Heart left ventricle (tissue), 16 donors: ENCODE measurements at regions not wholly inside any gene's neighbourhood (a gene's known extent, or its start where the extent isn't known, plus 50 kb on each side); places are given as distances from the start of the nearest gene placed in this dataset.

Experiments used
- ATAC-seq, 4 donors: fragments of 200-7000 bp; cut with Tn5 transposase; one replicate each; pipeline ENCODE4 v1.9.1; 2020 to 2022; ENCODE audit warnings: moderate library complexity in 4 of 4, mild to moderate bottlenecking in 3 of 4, moderate number of reproducible peaks in 1 of 4
- DNase-seq, 5 donors: peaks; one replicate each; pipeline ENCODE4 v3.0.0-alpha.2; 2020
- H3K27ac ChIP-seq, 12 donors: fragments of 200-600 bp; sonication (generic) in 4 of 12; one replicate each; pipeline versions ENCODE4 v1.5.0 to v1.8.0; 2016 to 2022; ENCODE audit warnings: mild to moderate bottlenecking in 2 of 12
- H3K27me3 ChIP-seq, 9 donors: fragments of 200-600 bp; sonication (generic) in 2 of 9; one replicate each; pipeline versions ENCODE4 v1.5.1 to v1.8.0; 2016 to 2022; ENCODE audit warnings: mild to moderate bottlenecking in 3 of 9
- H3K36me3 ChIP-seq, 9 donors: fragments of 200-600 bp; sonication (generic) in 2 of 9; one replicate each; pipeline versions ENCODE4 v1.5.0 to v1.8.0; 2018 to 2022; ENCODE audit warnings: mild to moderate bottlenecking in 2 of 9
- H3K4me1 ChIP-seq, 12 donors: fragments of 200-600 bp; sonication (generic) in 4 of 12; one replicate each; pipeline versions ENCODE4 v1.5.0 to v1.8.0; 2016 to 2022; ENCODE audit warnings: mild to moderate bottlenecking in 3 of 12
- H3K4me3 ChIP-seq, 12 donors: fragments of 200-600 bp; sonication (generic) in 4 of 12; one replicate each; pipeline versions ENCODE4 v1.5.0 to v1.8.0; 2017 to 2022; ENCODE audit warnings: mild to moderate bottlenecking in 9 of 12, moderate library complexity in 4 of 12
- H3K9me3 ChIP-seq, 12 donors: fragments of 200-600 bp; sonication (generic) in 4 of 12; one replicate each; pipeline versions ENCODE4 v1.5.0 to v1.8.0; 2016 to 2022; ENCODE audit warnings: mild to moderate bottlenecking in 1 of 12
- POLR2A ChIP-seq, 2 donors: fragments of 450-650 bp; IDR thresholded peaks; one replicate each; pipeline ENCODE4 v1.6.1; 2017; ENCODE audit warnings: antibody characterized with exemption in 2 of 2, mild to moderate bottlenecking in 2 of 2, moderate library complexity in 2 of 2
- WGBS, 4 donors: extraction: QIAGEN DNeasy Blood & Tissue Kit in 2 of 4; methylation state at CpG; one replicate each; pipeline versions ENCODE4 v1.1.5 to v1.1.7; 2013 to 2018; 5-methylcytosine and 5-hydroxymethylcytosine counted together
- intact Hi-C, 10 donors: fragments of 100-400 bp; cut with DNase I; formaldehyde crosslinking; loops; one replicate each; pipeline versions ENCODE4 v1.11.1 to v1.14.2; 2022
- TF ChIP-seq, protein P1 (sequence below), 12 donors: fragments of 200-600 bp; sonication (generic) in 4 of 12; IDR thresholded peaks; one replicate each; pipeline versions ENCODE4 v1.5.0 to v1.8.0; 2018 to 2022; ENCODE audit warnings: antibody characterized with exemption in 12 of 12, mild to moderate bottlenecking in 5 of 12
- donor health status: ischemic (EF 13 %, LVEDD 7.1; RV severe dilation, severe dysfunction).
- donor health status: healthy with polysubstance abuse.
- donor health status: DM: no; HTN: yes; CAD: no.
- donor health status: DM: no; HTN: no; CAD: no.
- donor health status: ischemic (EF 25% LVEDD 6.9; RV normal size, moderate dysfunction).
- donor health status: ischemic (EF 25% LVEDD 5.7; RV mildly dilated, moderate dysfunction).
- donor health status: healthy.
- donor health status: DM: yes; HTN: yes; CAD: no.
- donor health status: ischemic (EF 35%, LVEDD 5.7; RV mildly dilated, moderate dysfunction).
- donor health status: nonischemic (EF 11% LVEDD 7.7; RV severe dilation, severe dysfunction).
- donor health status: DM: yes; HTN: yes; CAD: no.
- donor health status: PGD.
- donor health status: ischemic (EF 29% LVEDD 5.4; RV normal size, mild dysfunction).
- donor health status: nonischemic (EF 23%, LVEDD 6.1; RV moderate dilation, normal function).

DNA sequence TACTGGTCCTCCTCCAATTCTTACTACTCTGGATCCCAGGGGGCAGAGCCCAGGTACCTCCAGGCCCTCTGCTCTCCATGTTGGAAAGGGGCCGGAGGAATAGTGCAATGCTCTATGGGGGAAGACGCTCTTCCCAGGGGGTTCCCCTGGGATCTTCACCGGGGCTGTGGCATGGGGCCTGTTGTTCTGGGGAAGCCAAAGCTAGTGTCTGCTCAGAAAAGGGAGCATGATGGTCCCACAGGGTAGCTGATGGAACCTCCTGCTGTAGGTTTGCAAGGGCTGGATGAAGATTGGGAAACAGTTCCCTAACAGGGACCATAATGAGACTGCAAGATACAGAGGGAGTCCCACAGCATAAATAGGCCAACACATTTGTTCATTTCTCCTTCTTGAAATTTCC lies 114.7 kb downstream of the IRX5 start:
- peaks cover 0 to 8% (median 0%) of the 10 kb centered on the region in 9 donors for H3K27me3 ChIP-seq
- DNase-seq (no peak), ATAC-seq (no peak)
- no peak overlapping the region for H3K4me3 ChIP-seq
- H3K36me3 ChIP-seq, result no peaks in the 10 kb centered on the region
- H3K4me1 ChIP-seq, result no peaks in the 10 kb centered on the region
- 83 to 89% (median 86%) methylated on average over 3 of the region's 3 CpGs for WGBS, 4 donors
- H3K27ac ChIP-seq, result no peak overlapping the region
- H3K9me3 ChIP-seq, result no peaks in the 10 kb centered on the region
- intact Hi-C loops, result no loop called here
- TF ChIP-seq POLR2A (IDR thresholded peaks at IDR 0.05), result no peak
- TF ChIP-seq, protein P1, sequence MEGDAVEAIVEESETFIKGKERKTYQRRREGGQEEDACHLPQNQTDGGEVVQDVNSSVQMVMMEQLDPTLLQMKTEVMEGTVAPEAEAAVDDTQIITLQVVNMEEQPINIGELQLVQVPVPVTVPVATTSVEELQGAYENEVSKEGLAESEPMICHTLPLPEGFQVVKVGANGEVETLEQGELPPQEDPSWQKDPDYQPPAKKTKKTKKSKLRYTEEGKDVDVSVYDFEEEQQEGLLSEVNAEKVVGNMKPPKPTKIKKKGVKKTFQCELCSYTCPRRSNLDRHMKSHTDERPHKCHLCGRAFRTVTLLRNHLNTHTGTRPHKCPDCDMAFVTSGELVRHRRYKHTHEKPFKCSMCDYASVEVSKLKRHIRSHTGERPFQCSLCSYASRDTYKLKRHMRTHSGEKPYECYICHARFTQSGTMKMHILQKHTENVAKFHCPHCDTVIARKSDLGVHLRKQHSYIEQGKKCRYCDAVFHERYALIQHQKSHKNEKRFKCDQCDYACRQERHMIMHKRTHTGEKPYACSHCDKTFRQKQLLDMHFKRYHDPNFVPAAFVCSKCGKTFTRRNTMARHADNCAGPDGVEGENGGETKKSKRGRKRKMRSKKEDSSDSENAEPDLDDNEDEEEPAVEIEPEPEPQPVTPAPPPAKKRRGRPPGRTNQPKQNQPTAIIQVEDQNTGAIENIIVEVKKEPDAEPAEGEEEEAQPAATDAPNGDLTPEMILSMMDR (IDR thresholded peaks at IDR 0.05), result no peak

DNA sequence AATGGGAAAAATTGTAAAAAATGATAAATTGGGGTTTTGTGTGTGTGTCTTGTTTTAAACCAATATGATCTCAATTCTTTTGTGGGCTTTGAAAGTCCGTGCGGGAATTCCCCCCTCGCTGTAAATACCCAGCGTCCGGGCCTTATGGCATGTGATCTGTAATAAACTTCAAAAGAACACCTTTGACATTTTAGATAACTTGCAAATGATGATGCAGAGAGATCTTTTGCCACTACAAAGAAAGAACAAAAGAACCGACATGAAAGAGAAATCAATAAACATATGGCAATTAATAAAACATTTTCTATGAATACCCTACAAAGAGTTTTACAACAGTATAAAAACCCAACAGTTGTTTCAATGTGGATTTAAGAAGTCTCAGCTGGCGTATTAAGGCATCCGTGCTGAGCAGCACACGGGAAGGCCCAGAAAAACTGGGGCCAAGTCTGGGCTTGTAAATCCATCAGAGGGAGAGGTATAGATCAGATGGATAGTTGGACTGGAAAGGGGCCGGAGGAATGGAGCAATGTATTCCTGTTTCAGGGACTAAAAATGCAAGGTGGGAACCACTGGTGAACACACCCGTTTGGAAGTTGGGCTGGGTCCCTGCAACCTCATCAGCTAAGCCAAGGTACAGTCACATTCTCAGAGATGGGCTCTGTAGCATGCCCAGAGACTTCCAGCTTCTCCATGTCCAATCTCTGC lies 115.2 kb downstream of the IRX5 start:
- no peak overlapping the region for H3K27ac ChIP-seq
- H3K9me3 ChIP-seq, result no peaks in the 10 kb centered on the region
- ATAC-seq (no peak), DNase-seq (no peak)
- no peaks in the 10 kb centered on the region for H3K4me1 ChIP-seq
- no peaks in the 10 kb centered on the region for H3K36me3 ChIP-seq
- WGBS, 4 donors, result 83 to 92% (median 87%) methylated on average over 11 of the region's 11 CpGs
- TF ChIP-seq POLR2A (IDR thresholded peaks at IDR 0.05), result no peak
- TF ChIP-seq, protein P1 (IDR thresholded peaks at IDR 0.05), result no peak
- H3K27me3 ChIP-seq, result peaks cover 0 to 7% (median 0%) of the 10 kb centered on the region in 9 donors
- intact Hi-C loops, result no loop called here
- no peak overlapping the region for H3K4me3 ChIP-seq

DNA sequence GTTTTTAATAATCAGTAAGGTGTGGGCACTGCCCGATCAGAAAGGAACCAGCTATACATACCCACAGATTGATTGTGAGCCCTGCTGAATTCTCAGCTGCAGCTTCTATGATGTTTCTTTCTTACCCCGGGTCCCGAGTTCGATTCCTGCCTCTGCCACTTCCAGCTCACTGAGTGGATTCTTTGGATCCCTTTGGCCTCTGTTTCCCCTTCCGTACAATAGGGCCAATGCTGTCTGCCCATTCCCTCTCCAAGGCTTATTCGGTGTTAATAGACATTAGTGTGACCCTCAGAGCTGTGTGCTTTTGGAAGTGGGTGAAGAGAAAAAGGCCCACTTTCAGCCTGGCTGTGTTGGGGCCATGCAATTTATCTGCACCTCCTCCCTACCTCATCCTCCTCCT lies 115.8 kb downstream of the IRX5 start:
- DNase-seq (no peak), ATAC-seq (no peak)
- WGBS, 4 donors, result 94 to 97% (median 95%) methylated on average over 6 of the region's 6 CpGs
- no peaks in the 10 kb centered on the region for H3K9me3 ChIP-seq
- no peaks in the 10 kb centered on the region for H3K4me1 ChIP-seq
- no peaks in the 10 kb centered on the region for H3K36me3 ChIP-seq
- TF ChIP-seq, protein P1 (IDR thresholded peaks at IDR 0.05), result no peak
- no peak for TF ChIP-seq POLR2A (IDR thresholded peaks at IDR 0.05)
- H3K4me3 ChIP-seq, result no peak overlapping the region
- peaks cover 0 to 7% (median 0%) of the 10 kb centered on the region in 9 donors for H3K27me3 ChIP-seq
- intact Hi-C loops, result no loop called here
- H3K27ac ChIP-seq, result no peak overlapping the region

DNA sequence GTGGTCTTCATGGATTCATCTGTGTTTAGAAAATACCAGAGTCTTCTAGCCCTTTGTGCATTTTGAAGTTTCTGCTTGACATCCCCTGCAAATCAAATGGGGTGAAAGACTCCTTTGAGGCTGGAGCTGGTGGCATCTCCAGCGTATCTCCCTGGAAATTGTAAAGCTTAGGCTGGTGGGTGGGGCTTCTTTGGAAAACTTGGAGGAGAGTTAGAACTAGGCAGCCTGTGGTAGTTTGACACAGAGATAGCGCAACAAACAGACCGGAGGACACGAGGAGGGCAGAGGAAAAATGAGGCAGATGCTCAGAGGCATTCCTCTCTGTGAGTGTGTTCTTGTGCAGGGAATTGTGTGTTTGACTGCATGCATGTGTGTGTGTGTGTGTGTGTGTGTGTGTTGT lies 116.3 kb downstream of the IRX5 start:
- no peak for ATAC-seq
- WGBS, 4 donors, result 69 to 83% (median 78%) methylated on average over 4 of the region's 4 CpGs
- no peaks in the 10 kb centered on the region for H3K9me3 ChIP-seq
- H3K27me3 ChIP-seq, result peaks cover 0 to 7% (median 0%) of the 10 kb centered on the region in 9 donors
- H3K36me3 ChIP-seq, result no peaks in the 10 kb centered on the region
- TF ChIP-seq, protein P1 (IDR thresholded peaks at IDR 0.05), result no peak
- no peak for TF ChIP-seq POLR2A (IDR thresholded peaks at IDR 0.05)
- no peak overlapping the region for H3K4me3 ChIP-seq
- H3K4me1 ChIP-seq, result no peaks in the 10 kb centered on the region
- H3K27ac ChIP-seq, result no peak overlapping the region
- no peak for DNase-seq
- intact Hi-C loops, result no loop called here
